AG04450 (cell line): ENCODE measurements at regions not wholly inside any gene's neighbourhood (a gene's known extent, or its start where the extent isn't known, plus 50 kb on each side); places are given as distances from the start of the nearest gene placed in this dataset.
"Not testable (repeated sequence)": the region's sequence is repeated elsewhere in the genome, so short reads cannot be mapped to it uniquely, and the experiment has no call there.

Source experiments
- CTCF ChIA-PET: fragments of 300-600, 350-600 bp; formaldehyde crosslinking; extraction: SDS; loops from one replicate; lab custom pipeline; 2022; ENCODE audit warnings: antibody characterized with exemption, inconsistent platforms; lab: Charles Lee
- POLR2A ChIA-PET: fragments of 350-600 bp; formaldehyde crosslinking; extraction: SDS; loops from one replicate; lab custom pipeline; 2021; ENCODE audit warnings: antibody characterized with exemption, inconsistent platforms; lab: Yijun Ruan, JAX
- DNase-seq: peaks from one replicate; pipeline ENCODE4 v3.0.0-alpha.2; 2011; ENCODE audit warnings: low read depth, low spot score
- H3K27ac ChIP-seq: one replicate; pipeline ENCODE4 v1.5.1; 2012; ENCODE audit warnings: low read depth, low read length, control low read depth
- H3K27me3 ChIP-seq: one replicate; pipeline ENCODE4 v1.6.0; 2012; ENCODE audit warnings: low read length; ENCODE audit not compliant: control insufficient read depth, insufficient read depth
- H3K4me3 ChIP-seq: 2 replicates; pipeline ENCODE4 v1.5.1; 2011; ENCODE audit warnings: mild to moderate bottlenecking, low read depth, low read length, control low read depth
- H3K9me3 ChIP-seq: 2 replicates; pipeline ENCODE4 v1.5.1; 2012; ENCODE audit warnings: low read length; ENCODE audit not compliant: control insufficient read depth, insufficient read depth
- CTCF ChIP-seq: IDR thresholded peaks from 2 replicates; pipeline ENCODE4 v1.5.1; 2011; ENCODE audit warnings: low read depth, low read length, control low read depth, inconsistent platforms

- no peak for DNase-seq
- Histone ChIP-seq H3K27me3 (no peaks in the 10 kb centered on the region), H3K27ac (no peak overlapping the region), H3K9me3 (no peaks in the 10 kb centered on the region), H3K4me3 (no peak overlapping the region)
- ChIA-PET CTCF (no interaction called here), POLR2A (no interaction called here)
- TF ChIP-seq CTCF = no peak
Observed at GRCh38 chr4:126411047-126411446, 1096.3 kb downstream of the FAT4 start.

- CTCF ChIA-PET, POLR2A ChIA-PET, DNase-seq: not testable (repeated sequence)
Observed at GRCh38 chr4:126412310-126412709, 1097.6 kb downstream of the FAT4 start.

DNA sequence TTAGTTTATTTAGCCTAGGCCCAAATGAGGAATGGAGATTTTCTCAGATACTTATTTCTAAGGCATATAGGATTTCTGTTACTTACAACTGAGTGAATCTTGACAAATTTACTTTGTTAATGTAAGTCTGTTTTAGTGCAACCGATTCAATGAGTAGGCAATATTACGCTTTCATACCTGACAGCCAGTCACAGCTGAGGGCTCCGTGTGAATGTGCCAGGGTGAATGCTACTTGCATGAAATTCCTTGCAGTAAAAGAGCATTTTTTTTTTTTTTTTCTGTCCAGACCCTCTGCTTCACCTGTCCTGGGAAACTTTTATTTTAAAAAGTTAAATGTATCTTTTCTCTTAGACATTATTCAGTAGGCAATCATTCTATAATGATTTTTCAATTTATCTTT lies 1100.0 kb downstream of the FAT4 start:
- Histone ChIP-seq H3K27ac (no peak overlapping the region), H3K27me3 (no peaks in the 10 kb centered on the region), H3K4me3 (no peak overlapping the region), H3K9me3 (no peaks in the 10 kb centered on the region)
- TF ChIP-seq CTCF = no peak
- ChIA-PET CTCF (no interaction called here), POLR2A (no interaction called here)
- DNase-seq = no peak

More at GRCh38 chr4:126412310-126412709, 1097.6 kb downstream of the FAT4 start:
- not testable (repeated sequence) for H3K27ac ChIP-seq, H3K4me3 ChIP-seq, H3K27me3 ChIP-seq, H3K9me3 ChIP-seq

- H3K27me3 ChIP-seq = no peaks in the 10 kb centered on the region
Observed at GRCh38 chr4:126419266-126419665, 1104.5 kb downstream of the FAT4 start.

DNA sequence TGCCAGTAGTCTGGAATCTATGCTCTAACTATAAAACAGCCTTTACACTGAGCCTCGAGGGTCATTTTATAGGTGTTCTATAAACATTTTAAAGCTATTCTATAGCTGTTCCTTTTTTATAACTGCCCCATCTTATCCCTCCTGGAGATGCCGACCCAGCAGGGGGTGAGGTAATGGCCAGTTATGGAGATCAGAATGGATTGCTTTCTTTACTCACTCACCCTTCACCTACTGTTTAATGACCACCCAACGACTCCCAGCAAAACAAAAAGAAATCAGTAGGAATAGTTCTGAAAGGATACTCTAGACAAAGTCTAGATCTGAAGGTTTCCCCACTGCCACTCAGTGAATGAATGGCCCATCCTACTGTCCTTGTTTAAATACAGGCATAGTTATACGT lies 1113.1 kb downstream of the FAT4 start:
- DNase-seq = no peak
- CTCF ChIA-PET = no interaction called here
- POLR2A ChIA-PET = no interaction called here

More at GRCh38 chr4:126419266-126419665, 1104.5 kb downstream of the FAT4 start:
- DNase-seq = no peak
- Histone ChIP-seq H3K9me3 (peaks cover 6% of the 10 kb centered on the region), H3K27ac (no peak overlapping the region), H3K4me3 (no peak overlapping the region)
- ChIA-PET POLR2A (no interaction called here), CTCF (no interaction called here)
- no peak for TF ChIP-seq CTCF

More for the DNA sequence above, 1113.1 kb downstream of the FAT4 start:
- H3K27me3 ChIP-seq = no peaks in the 10 kb centered on the region
- no peak overlapping the region for H3K4me3 ChIP-seq
- no peaks in the 10 kb centered on the region for H3K9me3 ChIP-seq
- TF ChIP-seq CTCF = no peak
- no peak overlapping the region for H3K27ac ChIP-seq
